BE2C (cell line): ENCODE measurements at regions not wholly inside any gene's neighbourhood (a gene's known extent, or its start where the extent isn't known, plus 50 kb on each side); places are given as distances from the start of the nearest gene placed in this dataset.

ENCODE experiments used
- DNase-seq: peaks from one replicate; pipeline ENCODE4 v3.0.0-alpha.2; 2020
- H3K27me3 ChIP-seq: fragments of 250-450 bp; sonication (Bioruptor Pico); 2 replicates; pipeline ENCODE4 v1.5.1; 2020; ENCODE audit warnings: mild to moderate bottlenecking
- H3K36me3 ChIP-seq: fragments of 250-450 bp; sonication (Bioruptor Pico); 2 replicates; pipeline ENCODE4 v1.5.1; 2020; ENCODE audit warnings: mild to moderate bottlenecking
- H3K4me1 ChIP-seq: fragments of 250-450 bp; sonication (Bioruptor Pico); 2 replicates; pipeline ENCODE4 v1.5.1; 2020
- H3K4me3 ChIP-seq: 2 replicates; pipeline ENCODE4 v1.5.1; 2011; ENCODE audit warnings: low read depth, low read length
- H3K9me3 ChIP-seq: fragments of 250-450 bp; sonication (Bioruptor Pico); 2 replicates; pipeline ENCODE4 v1.5.1; 2020
- TF ChIP-seq, protein P1 (sequence below): IDR thresholded peaks from 2 replicates; pipeline ENCODE4 v1.5.1; 2012; ENCODE audit warnings: mild to moderate bottlenecking, low read depth, low read length

DNA sequence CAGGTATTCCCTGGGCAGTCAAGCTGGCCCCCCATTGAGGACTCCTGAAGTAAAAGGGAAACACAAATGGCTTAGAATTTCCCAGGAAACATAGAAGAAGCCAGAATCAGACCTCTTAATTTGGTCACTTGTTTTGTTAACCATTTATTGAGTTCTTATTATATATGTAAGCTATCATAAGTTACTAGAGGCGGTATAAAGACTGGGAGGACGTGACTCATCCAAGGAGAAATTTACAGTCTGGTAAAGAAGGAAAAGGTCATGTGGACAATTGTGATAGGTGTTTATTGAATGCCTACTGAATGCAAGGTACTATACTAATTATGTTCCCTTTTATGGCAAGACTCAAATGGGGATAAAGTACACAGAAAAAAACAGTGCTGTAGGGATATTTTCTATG lies 146.7 kb downstream of the DYRK2 start:
- Histone ChIP-seq H3K36me3 (no peaks in the 10 kb centered on the region), H3K4me1 (no peaks in the 10 kb centered on the region), H3K9me3 (no peaks in the 10 kb centered on the region), H3K27me3 (no peaks in the 10 kb centered on the region), H3K4me3 (no peak overlapping the region)
- TF ChIP-seq, protein P1, sequence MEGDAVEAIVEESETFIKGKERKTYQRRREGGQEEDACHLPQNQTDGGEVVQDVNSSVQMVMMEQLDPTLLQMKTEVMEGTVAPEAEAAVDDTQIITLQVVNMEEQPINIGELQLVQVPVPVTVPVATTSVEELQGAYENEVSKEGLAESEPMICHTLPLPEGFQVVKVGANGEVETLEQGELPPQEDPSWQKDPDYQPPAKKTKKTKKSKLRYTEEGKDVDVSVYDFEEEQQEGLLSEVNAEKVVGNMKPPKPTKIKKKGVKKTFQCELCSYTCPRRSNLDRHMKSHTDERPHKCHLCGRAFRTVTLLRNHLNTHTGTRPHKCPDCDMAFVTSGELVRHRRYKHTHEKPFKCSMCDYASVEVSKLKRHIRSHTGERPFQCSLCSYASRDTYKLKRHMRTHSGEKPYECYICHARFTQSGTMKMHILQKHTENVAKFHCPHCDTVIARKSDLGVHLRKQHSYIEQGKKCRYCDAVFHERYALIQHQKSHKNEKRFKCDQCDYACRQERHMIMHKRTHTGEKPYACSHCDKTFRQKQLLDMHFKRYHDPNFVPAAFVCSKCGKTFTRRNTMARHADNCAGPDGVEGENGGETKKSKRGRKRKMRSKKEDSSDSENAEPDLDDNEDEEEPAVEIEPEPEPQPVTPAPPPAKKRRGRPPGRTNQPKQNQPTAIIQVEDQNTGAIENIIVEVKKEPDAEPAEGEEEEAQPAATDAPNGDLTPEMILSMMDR: no peak
- no peak for DNase-seq

DNA sequence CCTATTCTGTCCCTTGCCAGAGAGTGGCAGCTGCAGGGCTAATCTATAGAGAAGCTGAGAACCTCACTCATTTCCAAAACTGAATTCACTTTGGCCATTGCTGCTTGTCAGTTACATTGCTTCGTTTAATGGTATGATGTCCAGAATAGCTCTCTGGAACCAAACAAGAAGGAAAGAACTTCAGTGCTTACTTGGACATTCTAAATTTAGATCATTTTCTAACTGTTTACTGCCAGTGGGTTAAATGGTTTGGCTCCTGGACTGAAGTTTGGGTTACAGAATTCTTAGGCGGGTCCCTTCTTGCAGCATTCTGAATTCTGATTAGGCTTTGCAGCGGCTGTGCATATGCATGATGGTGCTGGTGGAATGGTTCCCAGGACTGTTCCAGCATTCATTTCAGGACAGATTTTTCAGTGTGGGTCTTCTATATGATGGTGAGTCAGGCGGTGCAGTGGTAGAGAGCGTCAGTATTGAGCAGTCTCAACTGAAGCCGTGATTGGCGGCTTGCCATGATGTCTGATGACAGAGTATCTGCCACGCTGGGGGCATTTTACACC lies 148.7 kb downstream of the DYRK2 start:
- DNase-seq: peak; percentile 13
- TF ChIP-seq, protein P1: no peak
- H3K36me3 ChIP-seq: no peaks in the 10 kb centered on the region
- H3K27me3 ChIP-seq: no peaks in the 10 kb centered on the region
- no peak overlapping the region for H3K4me3 ChIP-seq
- no peaks in the 10 kb centered on the region for H3K4me1 ChIP-seq
- H3K9me3 ChIP-seq: no peaks in the 10 kb centered on the region

DNA sequence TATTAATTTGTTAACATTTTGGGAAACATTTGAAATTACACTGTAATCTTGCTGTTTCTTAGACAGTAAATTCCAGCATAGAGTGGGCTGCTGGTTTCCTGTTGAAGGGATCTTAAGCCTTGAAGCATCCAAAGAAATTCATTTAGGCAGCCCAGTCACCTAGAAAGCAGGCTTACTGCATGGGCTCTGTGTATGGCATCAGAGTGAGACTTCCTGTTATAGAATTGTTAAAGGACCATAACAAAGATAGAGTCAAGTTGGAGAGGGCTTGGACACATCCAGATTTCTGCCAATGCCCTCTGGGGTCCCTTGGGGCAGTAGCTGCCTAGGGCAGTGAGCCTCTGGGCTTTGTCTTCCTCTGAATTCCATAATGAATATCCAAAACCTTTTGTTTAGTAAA lies 149.2 kb downstream of the DYRK2 start:
- no peak for DNase-seq
- H3K27me3 ChIP-seq: no peaks in the 10 kb centered on the region
- no peaks in the 10 kb centered on the region for H3K4me1 ChIP-seq
- H3K36me3 ChIP-seq: no peaks in the 10 kb centered on the region
- no peaks in the 10 kb centered on the region for H3K9me3 ChIP-seq
- H3K4me3 ChIP-seq: no peak overlapping the region
- TF ChIP-seq, protein P1: no peak

DNA sequence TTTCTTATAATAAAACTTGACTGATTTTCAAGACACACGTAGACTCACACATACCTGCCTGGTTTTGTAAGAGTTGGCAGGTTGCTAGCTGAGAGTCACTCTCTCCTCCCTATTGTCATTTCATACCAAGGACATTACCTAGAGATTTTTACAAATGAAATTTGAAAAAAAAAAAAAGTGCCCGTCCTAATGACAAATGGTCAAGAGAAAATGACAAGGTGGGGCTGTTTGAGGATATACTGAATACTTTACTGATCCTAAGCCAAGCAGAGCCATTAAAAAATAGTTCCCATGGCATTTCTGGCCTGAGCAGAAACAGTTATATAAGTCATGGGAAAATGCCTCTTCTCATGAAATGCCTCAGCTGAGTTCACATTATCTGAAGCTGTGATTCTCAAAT lies 150.2 kb downstream of the DYRK2 start:
- Histone ChIP-seq H3K4me1 (no peaks in the 10 kb centered on the region), H3K9me3 (no peaks in the 10 kb centered on the region), H3K36me3 (no peaks in the 10 kb centered on the region), H3K27me3 (no peaks in the 10 kb centered on the region), H3K4me3 (no peak overlapping the region)
- no peak for DNase-seq
- TF ChIP-seq, protein P1: no peak

DNA sequence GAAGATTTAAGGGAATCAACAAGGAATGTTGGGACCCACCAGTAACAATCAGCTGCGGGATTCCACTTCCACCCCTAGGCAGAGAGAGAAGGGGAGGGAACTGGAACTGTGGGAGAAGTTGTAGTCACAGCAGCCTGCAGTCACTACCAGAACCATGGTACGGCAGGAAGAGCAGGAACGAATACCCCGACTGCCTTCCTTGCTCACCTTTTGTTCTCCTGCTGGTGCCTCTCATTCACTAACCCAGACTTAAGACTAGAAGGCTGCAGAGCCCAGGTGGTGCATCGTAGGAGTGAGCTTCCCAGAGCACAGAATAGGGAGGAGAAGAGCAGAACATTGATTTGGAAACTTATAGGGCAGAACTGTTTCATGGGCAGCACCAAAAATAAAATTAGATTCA lies 154.2 kb downstream of the DYRK2 start:
- Histone ChIP-seq H3K9me3 (no peaks in the 10 kb centered on the region), H3K4me1 (no peaks in the 10 kb centered on the region), H3K4me3 (no peak overlapping the region), H3K27me3 (no peaks in the 10 kb centered on the region), H3K36me3 (no peaks in the 10 kb centered on the region)
- DNase-seq: no peak
- TF ChIP-seq, protein P1: no peak

DNA sequence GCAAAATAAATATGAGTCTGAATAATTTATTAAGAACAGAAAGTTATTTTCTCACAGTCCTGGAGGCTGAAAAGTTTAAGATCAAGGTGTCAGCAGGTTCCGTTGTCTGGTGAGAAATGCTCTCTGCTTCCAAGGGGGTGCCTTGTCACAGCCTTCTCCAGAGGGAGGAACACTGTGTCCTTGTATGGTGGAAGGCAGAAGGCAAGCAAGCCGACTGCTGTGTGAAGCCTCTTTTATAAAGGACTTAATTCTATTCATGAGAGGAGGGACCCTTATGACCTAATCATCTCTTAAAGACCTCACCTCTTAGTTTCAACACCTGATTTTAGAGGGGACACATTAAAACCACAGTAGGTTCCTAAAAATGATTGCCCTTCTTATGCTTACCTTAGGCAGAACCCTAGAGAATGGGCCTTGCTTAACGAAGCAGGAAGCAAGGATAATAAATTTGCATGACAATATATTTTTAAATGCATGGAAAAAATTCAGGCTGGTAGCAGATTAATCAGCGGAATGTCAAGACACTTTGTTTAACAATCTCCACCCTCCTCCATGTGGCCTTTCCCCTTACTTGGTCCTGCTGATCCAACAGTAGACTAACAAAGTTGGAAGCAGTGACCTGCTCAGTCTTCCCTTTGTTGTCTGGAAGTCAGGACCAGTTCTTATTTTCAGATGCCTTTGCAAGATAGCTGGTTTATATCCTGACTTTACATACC lies 154.9 kb downstream of the DYRK2 start:
- no peaks in the 10 kb centered on the region for H3K4me1 ChIP-seq
- TF ChIP-seq, protein P1: no peak
- no peak for DNase-seq

More for the DNA sequence above, 154.9 kb downstream of the DYRK2 start:
- no peaks in the 10 kb centered on the region for H3K36me3 ChIP-seq
- no peaks in the 10 kb centered on the region for H3K9me3 ChIP-seq
- no peaks in the 10 kb centered on the region for H3K27me3 ChIP-seq
- no peak overlapping the region for H3K4me3 ChIP-seq
